KOPT-K1 (cell line): ENCODE measurements at regions not wholly inside any gene's neighbourhood (a gene's known extent, or its start where the extent isn't known, plus 50 kb on each side); places are given as distances from the start of the nearest gene placed in this dataset.

Experiments used
- H3K27ac ChIP-seq: fragments of 200-600 bp; sonication (generic); 2 replicates; pipeline ENCODE4 v1.5.1; 2016; ENCODE audit warnings: antibody characterized with exemption, mild to moderate bottlenecking, low read depth, low read length; ENCODE audit not compliant: poor library complexity, severe bottlenecking
- H3K36me3 ChIP-seq: fragments of 200-600 bp; sonication (generic); 2 replicates; pipeline ENCODE4 v1.5.1; 2017; ENCODE audit warnings: antibody characterized with exemption, mild to moderate bottlenecking, low read length, moderate library complexity; ENCODE audit not compliant: insufficient read depth
- H3K9me3 ChIP-seq: fragments of 200-600 bp; sonication (generic); 2 replicates; pipeline ENCODE4 v1.5.1; 2017; ENCODE audit warnings: antibody characterized with exemption, low read length, mild to moderate bottlenecking; ENCODE audit not compliant: insufficient read depth, poor library complexity, severe bottlenecking

- no peaks in the 10 kb centered on the region for H3K9me3 ChIP-seq
- H3K27ac ChIP-seq: no peak overlapping the region
- no peaks in the 10 kb centered on the region for H3K36me3 ChIP-seq
Measured at GRCh38 chr12:90036637-90037036, 328.0 kb upstream of the ATP2B1 start.

DNA sequence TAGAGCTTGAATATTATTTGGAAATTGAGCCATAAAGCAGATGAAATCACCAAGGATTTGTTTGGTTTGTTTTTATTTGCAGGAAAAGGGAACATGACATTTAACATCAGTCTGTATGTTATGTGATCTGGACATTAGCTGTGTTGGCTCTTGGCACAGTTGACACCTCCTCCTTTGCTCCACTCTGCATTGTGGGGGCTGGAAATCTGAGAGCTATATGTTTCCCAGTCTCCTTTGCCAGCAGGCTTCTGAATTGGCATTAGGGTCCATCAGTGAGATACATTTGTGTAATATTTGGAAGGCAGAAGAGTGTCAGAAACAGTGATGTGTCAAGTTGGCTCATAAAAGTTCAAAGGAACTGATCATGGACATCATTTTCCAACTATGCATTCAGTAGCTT is 322.1 kb upstream of the ATP2B1 start:
- Histone ChIP-seq H3K9me3 (no peaks in the 10 kb centered on the region), H3K27ac (no peak overlapping the region), H3K36me3 (no peaks in the 10 kb centered on the region)

DNA sequence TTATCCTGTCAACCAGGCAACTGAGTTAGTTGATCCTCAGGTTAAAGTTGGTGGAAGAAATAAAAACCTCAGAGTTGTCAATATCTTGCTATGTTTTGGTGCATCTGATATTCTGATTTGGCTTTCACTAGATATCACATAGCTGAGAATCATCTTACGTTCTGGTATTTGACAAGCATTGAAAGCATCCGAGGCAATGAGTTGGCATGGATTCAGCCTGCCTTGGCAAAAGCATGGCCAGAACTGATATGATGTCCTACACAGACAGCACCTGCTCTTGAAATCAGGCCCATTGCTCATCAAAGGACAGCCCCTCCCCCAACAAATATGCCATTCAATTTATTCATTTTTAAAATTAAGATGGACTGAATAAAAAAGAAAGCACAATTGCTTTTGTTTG is 320.7 kb upstream of the ATP2B1 start:
- no peaks in the 10 kb centered on the region for H3K9me3 ChIP-seq
- H3K27ac ChIP-seq: no peak overlapping the region
- no peaks in the 10 kb centered on the region for H3K36me3 ChIP-seq

DNA sequence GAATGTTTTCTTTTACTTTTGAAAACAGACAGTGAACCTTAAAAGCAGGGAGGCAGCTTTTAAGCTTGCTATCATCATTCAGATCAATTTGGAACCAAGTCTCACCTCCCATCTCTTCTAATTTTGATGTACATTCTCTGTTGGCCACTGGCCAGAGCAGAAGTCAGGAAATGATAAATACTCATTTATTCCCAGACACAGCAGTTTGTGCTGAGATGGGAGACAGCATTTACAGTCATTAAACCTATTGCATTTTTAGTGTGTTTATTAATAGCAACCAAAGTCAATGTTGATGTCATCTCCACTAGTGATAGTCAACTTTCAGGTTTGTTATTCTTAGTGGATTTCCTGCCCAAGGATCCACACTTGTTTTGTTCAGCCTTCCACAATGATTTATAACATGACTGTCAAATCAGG is 320.0 kb upstream of the ATP2B1 start:
- no peaks in the 10 kb centered on the region for H3K36me3 ChIP-seq
- H3K27ac ChIP-seq: no peak overlapping the region
- no peaks in the 10 kb centered on the region for H3K9me3 ChIP-seq

DNA sequence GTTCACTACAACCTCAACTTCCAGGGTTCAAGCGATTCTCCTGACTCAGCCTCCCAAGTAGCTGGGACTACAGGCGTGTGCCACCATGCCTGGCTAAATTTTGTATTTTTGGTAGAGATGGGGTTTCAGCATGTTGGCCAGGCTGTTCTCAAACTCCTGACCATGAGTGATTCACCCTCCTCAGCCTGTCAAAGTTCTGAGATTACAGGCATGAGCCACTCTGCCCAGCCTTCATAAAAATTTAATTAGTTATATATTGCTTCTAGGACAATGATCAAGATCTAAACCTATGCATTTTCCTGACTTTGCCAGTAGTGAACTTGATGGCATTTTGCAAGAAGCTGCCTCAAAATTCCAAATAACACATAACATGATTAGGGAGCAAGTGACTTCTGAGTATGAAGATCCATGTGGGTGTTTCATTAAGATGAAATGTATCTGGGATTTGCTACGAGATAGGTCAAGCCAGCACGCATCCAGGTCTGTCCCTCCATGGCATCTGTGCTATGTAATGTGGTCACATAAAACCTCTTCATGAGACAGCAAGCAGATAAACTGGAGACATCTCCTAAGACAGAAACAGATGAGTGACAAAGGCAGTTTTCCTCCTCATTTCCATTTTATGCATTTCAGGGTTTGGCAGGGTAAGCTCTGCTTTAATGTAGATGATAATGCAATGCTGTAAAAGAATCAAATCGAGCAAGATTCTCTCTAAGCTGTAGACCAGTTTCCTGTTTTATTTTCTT is 319.4 kb upstream of the ATP2B1 start:
- Histone ChIP-seq H3K9me3 (no peaks in the 10 kb centered on the region), H3K36me3 (no peaks in the 10 kb centered on the region), H3K27ac (no peak overlapping the region)

DNA sequence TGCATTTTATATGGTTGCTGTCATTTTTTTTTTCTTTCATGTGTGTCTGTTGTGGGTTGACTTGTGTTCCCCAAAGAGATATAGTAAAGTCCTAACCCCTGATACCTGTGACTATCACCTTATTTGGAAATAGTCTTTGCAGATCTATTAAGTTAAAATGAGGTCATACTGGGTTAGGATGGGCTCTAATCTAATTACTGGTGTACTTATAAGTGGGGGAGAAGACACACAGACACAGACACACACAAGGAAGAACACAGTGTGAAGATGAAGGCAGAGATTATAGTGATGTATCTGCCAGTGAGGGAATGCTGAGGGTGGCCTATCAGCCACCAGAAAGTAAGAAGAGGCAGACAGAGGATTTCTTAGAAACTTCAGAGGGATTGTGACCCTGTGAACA is 318.4 kb upstream of the ATP2B1 start:
- Histone ChIP-seq H3K27ac (no peak overlapping the region), H3K36me3 (no peaks in the 10 kb centered on the region), H3K9me3 (no peaks in the 10 kb centered on the region)

GRCh38 chr12:90026516-90026915 is 317.9 kb upstream of the ATP2B1 start:
- Histone ChIP-seq H3K27ac (no peak overlapping the region), H3K36me3 (no peaks in the 10 kb centered on the region), H3K9me3 (no peaks in the 10 kb centered on the region)

DNA sequence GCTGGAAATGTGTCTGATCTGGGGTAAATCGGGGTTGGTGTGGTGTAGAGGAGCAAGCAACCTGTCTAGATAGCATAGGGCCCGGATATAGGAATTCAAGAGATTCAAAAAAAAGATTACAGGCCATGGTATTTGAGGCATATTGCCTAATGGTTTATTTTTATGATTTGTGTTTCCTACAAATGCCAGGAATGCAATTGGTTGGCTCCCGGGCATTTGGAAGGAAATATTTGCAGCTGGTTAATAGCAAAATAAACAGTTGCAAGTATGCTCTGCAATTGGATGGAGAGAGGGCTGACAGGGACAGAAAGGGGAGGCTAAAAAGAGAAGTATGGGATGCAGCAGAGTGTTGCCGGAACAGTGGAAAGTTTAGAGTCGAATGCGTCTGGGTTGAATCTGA is 315.6 kb upstream of the ATP2B1 start:
- H3K27ac ChIP-seq: no peak overlapping the region
- no peaks in the 10 kb centered on the region for H3K9me3 ChIP-seq
- no peaks in the 10 kb centered on the region for H3K36me3 ChIP-seq

GRCh38 chr12:90023207-90023900 is 314.7 kb upstream of the ATP2B1 start:
- Histone ChIP-seq H3K27ac (no peak overlapping the region), H3K9me3 (no peaks in the 10 kb centered on the region), H3K36me3 (no peaks in the 10 kb centered on the region)

GRCh38 chr12:90021795-90022440 is 313.3 kb upstream of the ATP2B1 start:
- H3K36me3 ChIP-seq: no peaks in the 10 kb centered on the region
- no peak overlapping the region for H3K27ac ChIP-seq
- no peaks in the 10 kb centered on the region for H3K9me3 ChIP-seq

DNA sequence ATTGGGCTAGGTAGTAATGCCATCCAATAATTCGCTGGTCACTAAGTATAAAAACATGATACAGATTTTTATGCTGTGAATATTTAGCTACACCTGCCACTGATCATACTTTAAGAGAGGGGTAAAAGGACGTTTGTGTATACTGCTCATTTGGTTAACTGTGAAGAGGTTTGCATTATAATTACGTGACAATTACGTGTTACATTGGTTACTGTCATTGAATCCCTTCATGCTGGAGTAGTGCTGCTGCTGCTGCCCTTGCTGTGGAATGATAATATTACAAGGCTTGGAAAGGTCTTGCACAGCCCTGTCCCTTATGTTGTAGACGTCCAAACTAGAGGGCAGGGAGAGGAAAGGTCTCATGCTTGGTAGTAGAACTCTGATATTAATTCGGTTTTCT is 312.2 kb upstream of the ATP2B1 start:
- Histone ChIP-seq H3K36me3 (no peaks in the 10 kb centered on the region), H3K27ac (no peak overlapping the region), H3K9me3 (no peaks in the 10 kb centered on the region)

- H3K9me3 ChIP-seq: no peaks in the 10 kb centered on the region
- no peaks in the 10 kb centered on the region for H3K36me3 ChIP-seq
- no peak overlapping the region for H3K27ac ChIP-seq
Measured at GRCh38 chr12:90020436-90020835, 311.8 kb upstream of the ATP2B1 start.

DNA sequence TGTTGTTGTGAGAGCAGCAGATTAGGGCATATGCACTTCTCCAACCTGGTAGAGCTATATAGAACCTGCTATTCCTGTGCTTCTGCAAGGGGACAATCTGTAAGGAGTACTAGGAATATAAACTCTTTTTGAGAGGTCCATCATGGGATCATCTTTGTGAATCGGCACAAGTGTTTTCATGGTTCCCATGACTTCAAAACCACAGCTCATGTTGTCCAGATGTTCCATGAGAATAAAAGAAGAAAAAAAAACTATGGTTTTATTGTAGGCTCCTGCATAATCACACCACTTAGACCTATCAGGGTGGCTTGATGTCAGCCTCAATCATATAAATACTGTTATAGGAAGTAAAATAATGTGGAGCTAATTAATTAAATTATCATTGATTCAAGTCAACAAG is 311.4 kb upstream of the ATP2B1 start:
- Histone ChIP-seq H3K36me3 (no peaks in the 10 kb centered on the region), H3K27ac (no peak overlapping the region), H3K9me3 (no peaks in the 10 kb centered on the region)

DNA sequence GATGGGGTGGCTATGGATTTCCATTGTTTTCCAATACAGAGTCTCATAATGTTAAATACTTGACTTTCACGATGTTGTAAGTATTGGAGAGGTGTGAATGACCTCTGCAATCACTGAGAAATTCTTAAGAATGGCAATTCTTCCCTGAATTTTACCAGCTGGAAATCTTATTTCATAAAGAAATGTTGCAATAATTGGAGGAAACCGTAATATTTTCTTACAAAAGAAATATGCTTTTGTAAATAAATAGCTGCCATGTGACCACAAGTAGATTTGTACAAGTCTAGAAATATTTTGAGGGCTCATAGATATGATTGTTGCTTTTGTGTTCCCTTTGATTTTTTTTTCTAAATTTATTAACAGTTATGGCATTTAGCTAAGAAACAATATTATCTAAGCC is 308.7 kb upstream of the ATP2B1 start:
- H3K9me3 ChIP-seq: no peaks in the 10 kb centered on the region
- H3K36me3 ChIP-seq: no peaks in the 10 kb centered on the region

DNA sequence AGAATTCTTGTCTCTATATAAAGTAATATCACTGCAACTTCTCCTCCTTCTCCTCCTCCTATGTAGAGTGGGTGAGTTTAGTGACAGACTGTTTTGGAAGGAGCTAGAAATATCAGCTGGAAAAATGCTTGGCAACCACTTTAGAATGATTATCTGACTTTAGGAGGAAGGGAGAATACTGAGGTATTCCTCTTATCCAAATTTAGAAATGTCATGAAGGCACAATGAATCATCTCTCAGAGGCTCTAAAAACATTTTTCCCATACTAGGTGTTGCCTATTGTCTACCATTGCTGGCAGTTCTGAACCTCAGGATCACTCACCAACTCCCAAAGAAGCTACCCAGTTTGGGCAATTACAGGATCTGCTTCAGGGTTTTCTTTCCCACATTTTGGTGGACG is 306.6 kb upstream of the ATP2B1 start:
- Histone ChIP-seq H3K9me3 (no peaks in the 10 kb centered on the region), H3K36me3 (no peaks in the 10 kb centered on the region), H3K27ac (no peak overlapping the region)

More for the DNA sequence above, 308.7 kb upstream of the ATP2B1 start:
- H3K27ac ChIP-seq: no peak overlapping the region
